ENCODE measurements at regions not wholly inside any gene's neighbourhood (a gene's known extent, or its start where the extent isn't known, plus 50 kb on each side); places are given as distances from the start of the nearest gene placed in this dataset.

DNA sequence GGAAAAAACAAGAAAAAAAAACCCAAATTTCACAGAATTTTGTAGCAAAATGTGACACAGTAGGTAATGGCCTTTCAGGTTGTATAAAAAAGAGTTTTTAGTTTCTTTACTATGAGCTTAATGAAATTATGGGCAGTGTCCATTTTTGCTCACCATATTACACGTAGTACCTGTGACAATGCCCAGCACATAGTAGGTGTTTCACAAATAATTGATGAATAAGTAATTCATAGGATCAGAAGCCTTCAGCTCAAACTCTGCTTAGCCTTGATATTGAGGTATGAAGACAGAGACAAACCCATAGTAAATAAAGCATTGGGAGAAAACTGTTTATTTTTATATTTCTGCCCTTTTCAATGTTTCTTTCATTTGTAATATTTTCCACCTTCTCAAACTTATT is 97.2 kb downstream of the LHX9 start:
- TF ChIP-seq EZH2 (IDR thresholded peaks at IDR 0.05; ENCODE audit: borderline replicate concordance, low read depth, low read length, severe bottlenecking) (no peak), CTCF (IDR thresholded peaks at IDR 0.05; ENCODE audit: extremely low read depth in 1 of 2, insufficient read depth in 1 of 2, low read depth in 1 of 2, low read length in 2 of 2) (no peak), POLR2AphosphoS5 (IDR thresholded peaks at IDR 0.05; ENCODE audit: insufficient read depth, low read depth, low read length) (no peak), POLR2A (IDR thresholded peaks at IDR 0.05; ENCODE audit: low read depth, low read length) (no peak), FOS (IDR thresholded peaks at IDR 0.05; ENCODE audit: borderline replicate concordance, insufficient read depth, low read length) (no peak), MAX (IDR thresholded peaks at IDR 0.05; ENCODE audit: insufficient read depth, insufficient read length) (no peak), GATA2 (IDR thresholded peaks at IDR 0.05; ENCODE audit: insufficient read depth, insufficient read length, low read depth, low read length) (no peak), MYC (IDR thresholded peaks at IDR 0.05; ENCODE audit: low read depth, low read length) (no peak)
